HPDE6-E6E7 (cell line): ENCODE measurements at regions not wholly inside any gene's neighbourhood (a gene's known extent, or its start where the extent isn't known, plus 50 kb on each side); places are given as distances from the start of the nearest gene placed in this dataset.
"Not testable (repeated sequence)": the region's sequence is repeated elsewhere in the genome, so short reads cannot be mapped to it uniquely, and the experiment has no call there.

ENCODE experiments used
- DNase-seq: peaks from one replicate; pipeline ENCODE4 v3.0.0; 2011; ENCODE audit warnings: missing footprints; ENCODE audit errors: extremely low spot score

- DNase-seq = no peak
Measured at GRCh38 chr5:169531631-169532030, 51.9 kb upstream of the SPDL1 start.

GRCh38 chr5:169527863-169528262, 55.7 kb upstream of the SPDL1 start:
- no peak for DNase-seq

- DNase-seq = no peak
Measured at GRCh38 chr5:169527066-169527465, 56.5 kb upstream of the SPDL1 start.

- no peak for DNase-seq
Measured at GRCh38 chr5:169522851-169523250, 60.7 kb upstream of the SPDL1 start.

- DNase-seq = no peak
Measured at GRCh38 chr5:169521366-169521983, 62.1 kb upstream of the SPDL1 start.

- no peak for DNase-seq
Measured at GRCh38 chr5:169519358-169519757, 64.2 kb upstream of the SPDL1 start.

GRCh38 chr5:169518779-169519178, 64.8 kb upstream of the SPDL1 start:
- not testable (repeated sequence) for DNase-seq

- DNase-seq = no peak
Measured at GRCh38 chr5:169512385-169512784, 71.2 kb upstream of the SPDL1 start.

GRCh38 chr5:169511708-169512107, 71.9 kb upstream of the SPDL1 start:
- no peak for DNase-seq

- DNase-seq = no peak
Measured at GRCh38 chr5:169507051-169507450, 76.5 kb upstream of the SPDL1 start.

- no peak for DNase-seq
Measured at GRCh38 chr5:169503886-169504285, 79.7 kb upstream of the SPDL1 start.

- DNase-seq = no peak
Measured at GRCh38 chr5:169499990-169500505, 83.5 kb upstream of the SPDL1 start.

- DNase-seq = no peak
Measured at GRCh38 chr5:169496878-169497277, 86.7 kb upstream of the SPDL1 start.

GRCh38 chr5:169494941-169495548, 88.5 kb upstream of the SPDL1 start:
- DNase-seq = no peak

- no peak for DNase-seq
Measured at GRCh38 chr5:169494383-169494935, 89.1 kb upstream of the SPDL1 start.

GRCh38 chr5:169474226-169474625, 109.3 kb upstream of the SPDL1 start:
- DNase-seq = no peak

GRCh38 chr5:169472544-169472943, 111.0 kb upstream of the SPDL1 start:
- DNase-seq = no peak

- DNase-seq = no peak
Measured at GRCh38 chr5:169471021-169471420, 112.6 kb upstream of the SPDL1 start.

GRCh38 chr5:169467041-169467771, 116.4 kb upstream of the SPDL1 start:
- DNase-seq = no peak

GRCh38 chr5:169460896-169461295, 122.7 kb upstream of the SPDL1 start:
- DNase-seq = no peak

GRCh38 chr5:169460123-169460522, 123.5 kb upstream of the SPDL1 start:
- DNase-seq = no peak

- no peak for DNase-seq
Measured at GRCh38 chr5:169458221-169458620, 125.4 kb upstream of the SPDL1 start.

GRCh38 chr5:169450464-169450863, 133.1 kb upstream of the SPDL1 start:
- DNase-seq = no peak
